Gastrocnemius medialis (tissue), 4 donors: ENCODE measurements at regions not wholly inside any gene's neighbourhood (a gene's known extent, or its start where the extent isn't known, plus 50 kb on each side); places are given as distances from the start of the nearest gene placed in this dataset.

Experiments
- CTCF ChIP-seq, 5 experiments: fragments of 450-650 bp in 3 of 5; fragments of 200-600 bp in 2 of 5; sonication (generic) in 2 of 5; IDR thresholded peaks in 4 of 5; conservative IDR thresholded peaks in 1 of 5; 1 replicate in 4 of 5; 2 replicates in 1 of 5; pipeline ENCODE4 v1.5.1; 2016 to 2019; ENCODE audit warnings: antibody characterized with exemption in 5 of 5, mild to moderate bottlenecking in 3 of 5, moderate library complexity in 3 of 5
- POLR2A ChIP-seq, 2 donors: fragments of 450-650 bp; IDR thresholded peaks; one replicate each; pipeline ENCODE4 v1.6.1; 2017; ENCODE audit warnings: antibody characterized with exemption in 2 of 2, mild to moderate bottlenecking in 2 of 2, moderate library complexity in 2 of 2

- TF ChIP-seq CTCF (IDR thresholded peaks at IDR 0.05 in 4 of 5, conservative IDR thresholded peaks at IDR 0.05 in 1 of 5) (no peak), POLR2A (IDR thresholded peaks at IDR 0.05) (no peak)
These were observed 233.7 kb upstream of the SOX21 start for GRCh38 chr13:94946039-94946438.
